BE2C (cell line): ENCODE measurements at regions not wholly inside any gene's neighbourhood (a gene's known extent, or its start where the extent isn't known, plus 50 kb on each side); places are given as distances from the start of the nearest gene placed in this dataset.

Experiments
- DNase-seq: peaks from one replicate; pipeline ENCODE4 v3.0.0-alpha.2; 2020
- H3K27me3 ChIP-seq: fragments of 250-450 bp; sonication (Bioruptor Pico); 2 replicates; pipeline ENCODE4 v1.5.1; 2020; ENCODE audit warnings: mild to moderate bottlenecking
- H3K36me3 ChIP-seq: fragments of 250-450 bp; sonication (Bioruptor Pico); 2 replicates; pipeline ENCODE4 v1.5.1; 2020; ENCODE audit warnings: mild to moderate bottlenecking
- H3K4me1 ChIP-seq: fragments of 250-450 bp; sonication (Bioruptor Pico); 2 replicates; pipeline ENCODE4 v1.5.1; 2020
- H3K4me3 ChIP-seq: 2 replicates; pipeline ENCODE4 v1.5.1; 2011; ENCODE audit warnings: low read depth, low read length
- H3K9me3 ChIP-seq: fragments of 250-450 bp; sonication (Bioruptor Pico); 2 replicates; pipeline ENCODE4 v1.5.1; 2020
- TF ChIP-seq, protein P1 (sequence below): IDR thresholded peaks from 2 replicates; pipeline ENCODE4 v1.5.1; 2012; ENCODE audit warnings: mild to moderate bottlenecking, low read depth, low read length

DNA sequence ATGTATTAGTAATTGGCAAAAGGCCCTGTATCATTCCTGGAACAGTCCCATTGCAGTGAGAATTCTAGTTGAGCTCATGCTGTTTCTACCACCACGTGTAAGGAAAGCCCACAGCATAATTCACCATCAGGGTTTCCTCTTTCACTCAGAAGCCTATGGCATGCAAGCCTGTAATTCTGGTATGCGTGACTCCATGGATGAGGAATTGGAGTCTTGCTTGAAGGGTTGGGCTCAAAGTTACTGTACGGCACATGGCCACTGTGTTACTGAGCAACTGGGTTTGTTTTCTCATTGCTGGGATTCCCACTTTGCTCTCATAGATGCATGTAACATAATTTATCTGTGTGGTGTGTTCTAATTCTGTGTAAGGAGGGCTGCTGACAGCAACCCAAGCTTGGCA lies 132.3 kb upstream of the NR3C2 start:
- peaks cover 3% of the 10 kb centered on the region; the same call in 1 of the 2 replicates for H3K27me3 ChIP-seq
- no peak for DNase-seq
- TF ChIP-seq, protein P1, sequence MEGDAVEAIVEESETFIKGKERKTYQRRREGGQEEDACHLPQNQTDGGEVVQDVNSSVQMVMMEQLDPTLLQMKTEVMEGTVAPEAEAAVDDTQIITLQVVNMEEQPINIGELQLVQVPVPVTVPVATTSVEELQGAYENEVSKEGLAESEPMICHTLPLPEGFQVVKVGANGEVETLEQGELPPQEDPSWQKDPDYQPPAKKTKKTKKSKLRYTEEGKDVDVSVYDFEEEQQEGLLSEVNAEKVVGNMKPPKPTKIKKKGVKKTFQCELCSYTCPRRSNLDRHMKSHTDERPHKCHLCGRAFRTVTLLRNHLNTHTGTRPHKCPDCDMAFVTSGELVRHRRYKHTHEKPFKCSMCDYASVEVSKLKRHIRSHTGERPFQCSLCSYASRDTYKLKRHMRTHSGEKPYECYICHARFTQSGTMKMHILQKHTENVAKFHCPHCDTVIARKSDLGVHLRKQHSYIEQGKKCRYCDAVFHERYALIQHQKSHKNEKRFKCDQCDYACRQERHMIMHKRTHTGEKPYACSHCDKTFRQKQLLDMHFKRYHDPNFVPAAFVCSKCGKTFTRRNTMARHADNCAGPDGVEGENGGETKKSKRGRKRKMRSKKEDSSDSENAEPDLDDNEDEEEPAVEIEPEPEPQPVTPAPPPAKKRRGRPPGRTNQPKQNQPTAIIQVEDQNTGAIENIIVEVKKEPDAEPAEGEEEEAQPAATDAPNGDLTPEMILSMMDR, result no peak

DNA sequence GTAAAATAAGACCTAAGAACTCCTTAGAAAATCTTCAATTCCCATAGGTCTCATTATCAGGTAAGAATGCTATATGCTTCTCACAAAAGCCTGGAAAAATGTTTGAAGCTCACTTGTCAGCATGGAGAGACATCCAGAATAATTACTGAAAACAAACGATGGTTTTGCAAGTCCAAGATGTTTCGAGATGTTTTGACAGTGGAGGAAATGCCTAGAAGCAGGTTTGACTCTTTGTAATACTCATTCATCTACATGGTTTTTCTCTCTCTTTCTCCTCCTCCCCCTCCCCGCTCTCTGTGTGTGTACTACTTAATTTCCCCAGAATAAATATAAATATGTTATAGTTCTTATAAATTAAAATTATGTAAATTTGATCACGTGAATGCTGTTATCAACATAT lies 131.9 kb upstream of the NR3C2 start:
- no peaks in the 10 kb centered on the region for H3K9me3 ChIP-seq
- TF ChIP-seq, protein P1, result no peak
- no peaks in the 10 kb centered on the region for H3K4me1 ChIP-seq
- DNase-seq, result no peak
- H3K27me3 ChIP-seq, result peaks cover 3% of the 10 kb centered on the region; the same call in 1 of the 2 replicates
- no peak overlapping the region for H3K4me3 ChIP-seq
- H3K36me3 ChIP-seq, result no peaks in the 10 kb centered on the region

More for the DNA sequence above, 132.3 kb upstream of the NR3C2 start:
- H3K36me3 ChIP-seq, result no peaks in the 10 kb centered on the region
- no peaks in the 10 kb centered on the region for H3K4me1 ChIP-seq
- H3K9me3 ChIP-seq, result no peaks in the 10 kb centered on the region
- H3K4me3 ChIP-seq, result no peak overlapping the region

DNA sequence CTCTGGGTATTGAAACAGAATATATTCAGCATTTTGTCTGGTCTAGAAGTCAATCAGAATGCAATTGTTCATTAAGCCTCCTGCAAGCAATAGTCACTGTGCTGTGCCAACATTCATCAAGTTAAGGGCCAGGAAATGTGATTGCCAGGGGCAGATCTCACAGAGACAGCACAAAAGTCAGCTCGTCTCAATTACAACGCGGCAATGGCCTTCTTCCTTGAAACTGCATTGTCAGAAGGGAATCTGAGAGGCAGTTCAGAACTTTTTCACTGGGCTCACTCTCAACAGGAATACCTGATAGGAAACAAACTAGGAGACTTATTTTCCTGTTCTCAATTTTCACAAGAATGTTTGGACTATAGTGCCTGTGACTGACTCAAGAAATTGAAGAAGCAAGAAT lies 131.1 kb upstream of the NR3C2 start:
- DNase-seq, result no peak
- TF ChIP-seq, protein P1, result no peak

DNA sequence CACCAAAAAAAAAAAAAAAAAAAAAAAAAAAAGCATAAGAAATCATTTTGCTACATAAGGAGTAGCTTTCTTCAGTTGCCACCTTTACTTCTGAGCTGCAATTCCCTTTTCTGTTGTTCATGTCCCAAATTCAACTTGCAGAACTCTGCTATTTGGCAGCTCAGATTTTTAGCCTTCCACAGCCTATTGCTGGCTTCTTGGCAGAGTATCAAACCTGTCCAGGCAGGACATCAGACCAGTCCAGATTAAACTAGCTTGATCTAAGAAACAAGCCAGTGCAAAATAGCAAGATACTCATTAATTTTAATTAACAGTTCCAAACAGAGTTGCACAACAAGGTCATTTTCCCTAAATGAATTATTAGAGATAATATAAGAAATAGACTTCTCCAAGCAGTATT lies 123.6 kb upstream of the NR3C2 start:
- no peak for DNase-seq
- TF ChIP-seq, protein P1, result no peak
- H3K4me3 ChIP-seq, result no peak overlapping the region

More for the DNA sequence above, 131.1 kb upstream of the NR3C2 start:
- Histone ChIP-seq H3K9me3 (no peaks in the 10 kb centered on the region), H3K36me3 (no peaks in the 10 kb centered on the region), H3K4me1 (no peaks in the 10 kb centered on the region), H3K27me3 (peaks cover 3% of the 10 kb centered on the region; the same call in 1 of the 2 replicates), H3K4me3 (no peak overlapping the region)

DNA sequence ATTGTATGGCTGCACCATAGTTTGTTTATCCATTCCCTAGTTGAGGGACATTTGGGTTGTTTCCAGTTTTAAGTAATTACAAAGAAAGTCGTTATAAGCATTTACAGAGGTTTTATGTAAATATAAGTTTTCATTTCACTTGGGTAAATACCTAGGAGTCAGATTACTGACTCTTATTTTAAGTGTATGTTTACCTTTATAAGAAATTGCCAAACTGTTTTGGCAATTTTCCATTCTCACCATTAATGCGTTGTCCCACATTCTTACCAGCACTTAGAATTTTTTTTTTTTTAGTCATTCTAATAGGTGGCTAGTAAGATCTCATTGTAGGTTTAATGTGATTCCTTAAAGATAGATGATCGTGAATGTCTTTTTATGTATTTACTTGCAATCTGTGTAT lies 121.5 kb upstream of the NR3C2 start:
- H3K4me3 ChIP-seq, result no peak overlapping the region
- no peaks in the 10 kb centered on the region; the same call in 1 of the 2 replicates for H3K27me3 ChIP-seq
- no peaks in the 10 kb centered on the region for H3K4me1 ChIP-seq
- H3K9me3 ChIP-seq, result no peaks in the 10 kb centered on the region
- TF ChIP-seq, protein P1, result no peak
- no peaks in the 10 kb centered on the region for H3K36me3 ChIP-seq
- no peak for DNase-seq

More for the DNA sequence above, 123.6 kb upstream of the NR3C2 start:
- Histone ChIP-seq H3K27me3 (no peaks in the 10 kb centered on the region; the same call in 1 of the 2 replicates), H3K4me1 (no peaks in the 10 kb centered on the region), H3K9me3 (no peaks in the 10 kb centered on the region), H3K36me3 (no peaks in the 10 kb centered on the region)

DNA sequence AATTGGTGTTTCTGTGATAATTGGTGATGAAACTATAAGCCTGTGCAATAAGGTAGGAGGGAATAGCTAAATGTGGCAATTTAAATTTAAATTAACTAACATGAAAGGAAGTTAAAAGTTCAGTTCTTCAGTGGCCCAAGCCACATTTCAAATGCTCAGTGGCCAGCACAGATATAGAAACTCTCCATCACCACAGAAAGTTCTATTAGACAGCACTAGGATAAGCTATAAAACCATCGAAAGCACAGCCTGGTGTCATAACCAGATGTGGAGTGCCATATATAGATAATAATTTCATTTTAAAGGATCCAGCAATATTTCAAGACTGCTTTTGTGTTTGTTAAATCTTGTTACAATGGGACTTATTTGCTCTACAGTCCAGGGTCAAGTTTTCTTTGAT lies 119.3 kb upstream of the NR3C2 start:
- DNase-seq, result no peak
- TF ChIP-seq, protein P1, result no peak
- H3K4me1 ChIP-seq, result no peaks in the 10 kb centered on the region

More for the DNA sequence above, 119.3 kb upstream of the NR3C2 start:
- Histone ChIP-seq H3K4me3 (no peak overlapping the region), H3K36me3 (no peaks in the 10 kb centered on the region), H3K9me3 (no peaks in the 10 kb centered on the region), H3K27me3 (no peaks in the 10 kb centered on the region; the same call in 1 of the 2 replicates)
